ENCODE measurements at regions not wholly inside any gene's neighbourhood (a gene's known extent, or its start where the extent isn't known, plus 50 kb on each side); places are given as distances from the start of the nearest gene placed in this dataset.

GRCh38 chr13:111434578-111435159 lies 114.2 kb downstream of the TEX29 start:
- TF ChIP-seq EP300 (IDR thresholded peaks at IDR 0.05) (no peak), CTCF (IDR thresholded peaks at IDR 0.05) (no peak)

Measured in esophagus muscularis mucosa (tissue), 3 donors.